DND-41 (cell line): ENCODE measurements at regions not wholly inside any gene's neighbourhood (a gene's known extent, or its start where the extent isn't known, plus 50 kb on each side); places are given as distances from the start of the nearest gene placed in this dataset.
"Not testable (repeated sequence)": the region's sequence is repeated elsewhere in the genome, so short reads cannot be mapped to it uniquely, and the experiment has no call there.

Experiments
- ATAC-seq: fragments of 200-7000 bp; cut with Tn5 transposase; 3 replicates; pipeline ENCODE4 v1.9.1; 2021; ENCODE audit warnings: low read depth; ENCODE audit not compliant: insufficient read depth
- DNase-seq: peaks from one replicate; pipeline ENCODE4 v3.0.0-alpha.2; 2020
- H2AFZ ChIP-seq: 2 replicates; pipeline ENCODE4 v1.6.0; 2012; ENCODE audit warnings: low read depth, low read length
- H3K27ac ChIP-seq: 2 replicates; pipeline ENCODE4 v1.5.1; 2012; ENCODE audit warnings: low read length, inconsistent platforms
- H3K27me3 ChIP-seq: fragments of 200-600 bp; sonication (generic); 2 replicates; pipeline ENCODE4 v1.6.0; 2012; ENCODE audit warnings: low read length, mild to moderate bottlenecking, inconsistent platforms; ENCODE audit not compliant: insufficient read depth, poor library complexity
- H3K36me3 ChIP-seq: 2 replicates; pipeline ENCODE4 v1.5.1; 2012; ENCODE audit warnings: low read length, inconsistent platforms; ENCODE audit not compliant: insufficient read depth
- H3K4me1 ChIP-seq: 2 replicates; pipeline ENCODE4 v1.5.1; 2012; ENCODE audit warnings: mild to moderate bottlenecking, low read length; ENCODE audit not compliant: insufficient read depth
- H3K4me2 ChIP-seq: 2 replicates; pipeline ENCODE4 v1.6.0; 2012; ENCODE audit warnings: mild to moderate bottlenecking, moderate library complexity, low read length, inconsistent platforms; ENCODE audit not compliant: insufficient read depth
- H3K4me3 ChIP-seq, 2 experiments: fragments of 200-600 bp in 1 of 2; shearing (Covaris generic) in 1 of 2; 2 replicates each; pipeline ENCODE4 v1.5.1; 2012 to 2016; ENCODE audit warnings: inconsistent platforms in 2 of 2, low read length in 2 of 2, mild to moderate bottlenecking in 2 of 2, low read depth in 1 of 2, moderate library complexity in 1 of 2
- H3K79me2 ChIP-seq: 2 replicates; pipeline ENCODE4 v1.6.0; 2012; ENCODE audit warnings: low read length, inconsistent platforms; ENCODE audit not compliant: insufficient read depth
- H3K9ac ChIP-seq: 2 replicates; pipeline ENCODE4 v1.6.0; 2012; ENCODE audit warnings: low read depth, mild to moderate bottlenecking, inconsistent platforms, low read length, moderate library complexity
- H3K9me3 ChIP-seq: 2 replicates; pipeline ENCODE4 v1.5.1; 2012; ENCODE audit warnings: low read length, moderate library complexity, mild to moderate bottlenecking, inconsistent platforms; ENCODE audit not compliant: insufficient read depth, severe bottlenecking
- H4K20me1 ChIP-seq: 2 replicates; pipeline ENCODE4 v1.6.0; 2012; ENCODE audit warnings: low read length; ENCODE audit not compliant: insufficient read depth
- EZH2 ChIP-seq: IDR thresholded peaks from 3 replicates; pipeline ENCODE4 v1.6.1; 2012; ENCODE audit warnings: borderline replicate concordance, low read depth, mild to moderate bottlenecking, moderate library complexity, low read length, inconsistent platforms; ENCODE audit not compliant: severe bottlenecking
- TF ChIP-seq, protein P1 (sequence below): IDR thresholded peaks from 2 replicates; pipeline ENCODE4 v1.5.1; 2012; ENCODE audit warnings: borderline replicate concordance, low read length, moderate library complexity, mild to moderate bottlenecking; ENCODE audit not compliant: poor library complexity, severe bottlenecking; ENCODE audit errors: extremely low read depth

DNA sequence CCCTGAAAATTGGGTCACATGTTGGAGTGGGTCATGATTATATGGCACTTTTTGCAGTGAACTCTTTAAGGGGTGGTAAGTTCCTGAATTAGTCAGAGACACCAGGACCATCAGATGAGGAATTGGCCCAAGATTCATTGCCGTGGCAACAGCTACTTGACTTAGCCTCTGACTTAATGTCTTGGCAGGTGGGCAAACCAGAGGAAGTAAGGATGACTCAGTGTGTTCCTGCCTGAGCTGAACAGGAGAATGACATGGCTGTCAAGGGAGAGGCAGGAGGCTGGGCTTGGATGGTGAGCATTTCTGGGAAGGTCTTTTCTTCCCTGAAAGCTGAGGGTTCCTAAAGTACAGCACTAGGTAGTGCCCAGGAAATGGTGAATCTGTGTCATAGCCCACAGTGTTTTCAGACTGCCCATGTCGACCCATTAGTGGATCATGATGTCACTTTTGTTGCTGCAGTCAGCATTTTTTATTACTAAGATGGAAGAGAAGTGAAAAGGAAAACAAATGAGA is 170.1 kb upstream of the PWP1 start:
- no peaks in the 10 kb centered on the region for H3K4me1 ChIP-seq
- H3K4me2 ChIP-seq = no peak overlapping the region
- H3K36me3 ChIP-seq = no peaks in the 10 kb centered on the region
- no peaks in the 10 kb centered on the region for H4K20me1 ChIP-seq
- DNase-seq (no peak), ATAC-seq (no peak)
- no peak overlapping the region for H3K9ac ChIP-seq
- peaks cover 3% of the 10 kb centered on the region for H3K27me3 ChIP-seq
- H3K9me3 ChIP-seq = no peaks in the 10 kb centered on the region
- H3K27ac ChIP-seq = no peak overlapping the region
- H2AFZ ChIP-seq = no peak overlapping the region
- H3K79me2 ChIP-seq = no peaks in the 10 kb centered on the region
- TF ChIP-seq EZH2 = no peak
- TF ChIP-seq, protein P1, sequence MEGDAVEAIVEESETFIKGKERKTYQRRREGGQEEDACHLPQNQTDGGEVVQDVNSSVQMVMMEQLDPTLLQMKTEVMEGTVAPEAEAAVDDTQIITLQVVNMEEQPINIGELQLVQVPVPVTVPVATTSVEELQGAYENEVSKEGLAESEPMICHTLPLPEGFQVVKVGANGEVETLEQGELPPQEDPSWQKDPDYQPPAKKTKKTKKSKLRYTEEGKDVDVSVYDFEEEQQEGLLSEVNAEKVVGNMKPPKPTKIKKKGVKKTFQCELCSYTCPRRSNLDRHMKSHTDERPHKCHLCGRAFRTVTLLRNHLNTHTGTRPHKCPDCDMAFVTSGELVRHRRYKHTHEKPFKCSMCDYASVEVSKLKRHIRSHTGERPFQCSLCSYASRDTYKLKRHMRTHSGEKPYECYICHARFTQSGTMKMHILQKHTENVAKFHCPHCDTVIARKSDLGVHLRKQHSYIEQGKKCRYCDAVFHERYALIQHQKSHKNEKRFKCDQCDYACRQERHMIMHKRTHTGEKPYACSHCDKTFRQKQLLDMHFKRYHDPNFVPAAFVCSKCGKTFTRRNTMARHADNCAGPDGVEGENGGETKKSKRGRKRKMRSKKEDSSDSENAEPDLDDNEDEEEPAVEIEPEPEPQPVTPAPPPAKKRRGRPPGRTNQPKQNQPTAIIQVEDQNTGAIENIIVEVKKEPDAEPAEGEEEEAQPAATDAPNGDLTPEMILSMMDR = no peak
- no peak overlapping the region for H3K4me3 ChIP-seq

GRCh38 chr12:107517816-107518215 is 167.8 kb upstream of the PWP1 start:
- not testable (repeated sequence) for H3K27me3 ChIP-seq, H3K4me1 ChIP-seq, H3K79me2 ChIP-seq, H3K36me3 ChIP-seq, H2AFZ ChIP-seq, H3K4me3 ChIP-seq, H3K27ac ChIP-seq, ATAC-seq, H3K4me2 ChIP-seq, H3K9me3 ChIP-seq, H3K9ac ChIP-seq, DNase-seq, H4K20me1 ChIP-seq

DNA sequence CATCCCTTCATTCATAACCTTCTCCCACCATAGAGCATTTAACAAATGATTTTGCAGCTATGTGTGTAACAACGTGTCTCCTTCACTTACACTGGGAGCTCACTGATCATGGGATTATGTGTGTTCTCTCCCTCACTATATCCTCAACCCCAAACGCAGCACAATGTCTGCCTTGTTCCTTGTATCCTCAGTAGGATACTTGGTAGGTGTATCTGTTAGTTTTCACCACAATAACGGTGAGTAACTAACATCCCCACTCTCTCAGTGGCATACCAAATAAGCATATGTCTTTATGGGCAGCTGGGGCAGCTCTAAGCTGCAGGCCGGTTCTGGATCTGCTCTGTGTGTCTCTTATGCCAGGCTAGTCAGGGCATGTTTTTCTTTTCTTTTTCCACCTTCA is 166.7 kb upstream of the PWP1 start:
- no peaks in the 10 kb centered on the region for H3K36me3 ChIP-seq
- H3K79me2 ChIP-seq = no peaks in the 10 kb centered on the region
- H3K4me3 ChIP-seq = no peak overlapping the region
- peaks cover 3% of the 10 kb centered on the region for H3K27me3 ChIP-seq
- ATAC-seq (no peak), DNase-seq (no peak)
- no peaks in the 10 kb centered on the region for H3K4me1 ChIP-seq
- no peak overlapping the region for H2AFZ ChIP-seq
- H3K4me2 ChIP-seq = no peak overlapping the region
- TF ChIP-seq, protein P1 = no peak
- no peak for TF ChIP-seq EZH2
- no peaks in the 10 kb centered on the region for H3K9me3 ChIP-seq
- no peaks in the 10 kb centered on the region for H4K20me1 ChIP-seq
- H3K27ac ChIP-seq = no peak overlapping the region
- H3K9ac ChIP-seq = no peak overlapping the region

- Histone ChIP-seq H3K79me2 (no peaks in the 10 kb centered on the region), H3K9ac (no peak overlapping the region), H3K9me3 (no peaks in the 10 kb centered on the region), H2AFZ (no peak overlapping the region), H4K20me1 (no peaks in the 10 kb centered on the region), H3K4me2 (no peak overlapping the region), H3K27me3 (peaks cover 3% of the 10 kb centered on the region), H3K27ac (no peak overlapping the region), H3K4me3 (no peak overlapping the region), H3K4me1 (no peaks in the 10 kb centered on the region), H3K36me3 (no peaks in the 10 kb centered on the region)
- DNase-seq (no peak), ATAC-seq (no peak)
- TF ChIP-seq EZH2 = no peak
- TF ChIP-seq, protein P1 = no peak
Observed at GRCh38 chr12:107519906-107520859, 165.4 kb upstream of the PWP1 start.
